ENCODE measurements at regions not wholly inside any gene's neighbourhood (a gene's known extent, or its start where the extent isn't known, plus 50 kb on each side); places are given as distances from the start of the nearest gene placed in this dataset.

GRCh38 chr3:21801631-21802030, 50.6 kb upstream of the ZNF385D start:
- no peak for DNase-seq

GRCh38 chr3:21803604-21804003, 52.6 kb upstream of the ZNF385D start:
- no peak for DNase-seq

GRCh38 chr3:21804330-21804729, 53.3 kb upstream of the ZNF385D start:
- no peak for DNase-seq

- no peak for DNase-seq
Measured at GRCh38 chr3:21806733-21807132, 55.7 kb upstream of the ZNF385D start.

GRCh38 chr3:21825684-21826083, 74.7 kb upstream of the ZNF385D start:
- no peak for DNase-seq

GRCh38 chr3:21826416-21826815, 75.4 kb upstream of the ZNF385D start:
- no peak for DNase-seq

GRCh38 chr3:21830541-21830940, 79.5 kb upstream of the ZNF385D start:
- DNase-seq, result no peak

GRCh38 chr3:21835264-21835663, 84.3 kb upstream of the ZNF385D start:
- DNase-seq, result no peak

GRCh38 chr3:21836227-21836626, 85.2 kb upstream of the ZNF385D start:
- DNase-seq, result no peak

- no peak for DNase-seq
Measured at GRCh38 chr3:21839176-21839575, 88.2 kb upstream of the ZNF385D start.

GRCh38 chr3:21839592-21839991, 88.6 kb upstream of the ZNF385D start:
- DNase-seq, result peak; percentile 77

- DNase-seq, result no peak
Measured at GRCh38 chr3:21847005-21847404, 96.0 kb upstream of the ZNF385D start.

GRCh38 chr3:21859124-21860081, 108.4 kb upstream of the ZNF385D start:
- DNase-seq, result no peak

- DNase-seq, result no peak
Measured at GRCh38 chr3:21860082-21860475, 109.1 kb upstream of the ZNF385D start.

- DNase-seq, result no peak
Measured at GRCh38 chr3:21860657-21861056, 109.6 kb upstream of the ZNF385D start.

- DNase-seq, result no peak
Measured at GRCh38 chr3:21876782-21877181, 125.8 kb upstream of the ZNF385D start.

GRCh38 chr3:21877214-21877754, 126.3 kb upstream of the ZNF385D start:
- no peak for DNase-seq

- DNase-seq, result no peak
Measured at GRCh38 chr3:21879184-21879886, 128.3 kb upstream of the ZNF385D start.

GRCh38 chr3:21888656-21889055, 137.6 kb upstream of the ZNF385D start:
- no peak for DNase-seq

- no peak for DNase-seq
Measured at GRCh38 chr3:21889166-21889565, 138.2 kb upstream of the ZNF385D start.

- no peak for DNase-seq
Measured at GRCh38 chr3:21892104-21892503, 141.1 kb upstream of the ZNF385D start.

- DNase-seq, result no peak
Measured at GRCh38 chr3:21893242-21893641, 142.2 kb upstream of the ZNF385D start.

GRCh38 chr3:21894459-21895340, 143.7 kb upstream of the ZNF385D start:
- DNase-seq, result no peak

Measured in T1000 (cell line).